HG02588 (cell line): ENCODE measurements at regions not wholly inside any gene's neighbourhood (a gene's known extent, or its start where the extent isn't known, plus 50 kb on each side); places are given as distances from the start of the nearest gene placed in this dataset.
"Not testable (repeated sequence)": the region's sequence is repeated elsewhere in the genome, so short reads cannot be mapped to it uniquely, and the experiment has no call there.

ENCODE experiments used
- ATAC-seq: cut with Tn5 transposase; IDR thresholded peaks from one replicate; pipeline ENCODE4 v1.9.1; 2021; ENCODE audit warnings: mild to moderate bottlenecking, moderate library complexity; ENCODE audit not compliant: unreplicated experiment

GRCh38 chr10:106309376-106309775 is 855.1 kb downstream of the SORCS1 start:
- no peak for ATAC-seq

- ATAC-seq = no peak
Measured at GRCh38 chr10:106308284-106308683, 856.2 kb downstream of the SORCS1 start.

- no peak for ATAC-seq
Measured at GRCh38 chr10:106304056-106304455, 860.5 kb downstream of the SORCS1 start.

GRCh38 chr10:106302961-106303360 is 861.5 kb downstream of the SORCS1 start:
- ATAC-seq = no peak

- ATAC-seq = no peak
Measured at GRCh38 chr10:106301146-106301545, 863.4 kb downstream of the SORCS1 start.

DNA sequence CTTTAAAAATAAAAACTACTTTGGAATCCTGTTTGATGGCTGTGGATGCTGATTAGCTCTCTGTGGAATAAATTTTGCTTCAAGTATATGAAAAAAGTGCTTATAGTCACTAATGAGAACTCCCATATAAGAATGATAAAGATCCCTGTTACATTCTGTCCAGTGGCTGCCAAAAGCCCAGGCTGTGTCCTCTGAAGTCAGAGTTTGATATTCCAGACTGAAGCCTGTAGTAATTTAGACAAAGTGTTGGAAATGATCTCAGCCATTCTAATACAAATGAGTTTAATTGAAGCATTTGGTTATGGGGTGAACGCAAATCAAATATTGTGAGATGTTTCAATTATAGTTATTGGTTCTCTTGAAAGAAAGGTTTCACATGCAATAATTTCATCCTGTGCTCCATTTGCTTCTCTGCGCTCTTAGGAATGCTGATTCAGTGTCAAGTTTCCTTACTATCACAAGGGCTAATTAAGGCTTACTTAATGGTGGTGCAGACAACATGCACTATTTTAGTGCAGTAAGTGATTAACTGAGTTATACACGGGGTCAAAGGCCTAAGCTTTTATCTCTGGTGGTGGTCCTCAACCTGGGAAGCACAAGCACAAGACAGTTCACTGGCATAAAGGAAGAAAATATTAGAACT is 867.6 kb downstream of the SORCS1 start:
- ATAC-seq = no peak

- ATAC-seq = no peak
Measured at GRCh38 chr10:106284802-106285587, 879.5 kb downstream of the SORCS1 start.

DNA sequence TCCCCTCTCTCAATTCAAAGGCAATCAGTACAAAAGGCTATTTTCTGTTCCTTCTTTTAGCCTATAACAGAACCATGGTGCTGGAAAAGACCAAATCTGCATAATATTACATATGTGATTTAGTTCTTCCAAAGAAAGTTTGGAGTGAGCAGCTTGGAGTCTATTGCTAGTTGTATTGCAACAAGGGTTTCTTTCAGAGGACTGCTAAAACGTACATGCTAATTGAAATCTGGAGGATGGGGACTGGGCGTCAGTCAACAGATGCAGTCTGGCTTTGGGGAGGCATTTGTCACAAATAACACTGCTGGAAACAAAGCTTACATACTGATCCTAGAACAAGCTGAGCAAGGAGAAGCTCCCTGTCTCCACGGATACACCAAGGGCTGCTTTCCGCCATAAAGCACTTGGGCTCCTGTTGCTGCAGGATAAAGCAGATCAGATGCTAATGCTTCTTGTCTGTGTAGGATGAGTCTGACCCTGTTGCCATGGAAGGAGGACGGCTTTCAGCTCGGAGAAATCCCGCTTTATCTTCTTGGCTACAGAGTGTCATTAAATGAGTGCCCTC is 883.5 kb downstream of the SORCS1 start:
- ATAC-seq = no peak

DNA sequence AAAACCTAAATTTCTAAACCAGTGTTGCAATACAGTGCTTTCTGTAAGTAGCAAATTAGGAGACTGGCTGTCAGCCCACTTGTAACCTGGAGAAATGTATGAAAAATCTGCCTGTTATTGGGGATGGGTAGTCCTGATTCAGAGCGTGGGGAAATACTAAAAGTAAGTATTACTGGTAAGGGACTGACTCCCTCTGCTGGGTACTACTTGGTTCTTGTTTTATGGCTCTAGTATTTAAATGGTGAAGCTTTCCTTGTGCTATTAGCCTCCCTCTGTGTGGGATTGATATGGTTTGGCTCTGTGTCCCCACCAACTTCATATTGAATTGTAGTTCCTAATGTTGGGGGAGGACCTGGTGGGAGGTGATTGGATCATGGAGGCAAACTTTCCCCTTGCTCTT is 886.1 kb downstream of the SORCS1 start:
- ATAC-seq = no peak

GRCh38 chr10:106271237-106271636 is 893.3 kb downstream of the SORCS1 start:
- ATAC-seq = no peak

DNA sequence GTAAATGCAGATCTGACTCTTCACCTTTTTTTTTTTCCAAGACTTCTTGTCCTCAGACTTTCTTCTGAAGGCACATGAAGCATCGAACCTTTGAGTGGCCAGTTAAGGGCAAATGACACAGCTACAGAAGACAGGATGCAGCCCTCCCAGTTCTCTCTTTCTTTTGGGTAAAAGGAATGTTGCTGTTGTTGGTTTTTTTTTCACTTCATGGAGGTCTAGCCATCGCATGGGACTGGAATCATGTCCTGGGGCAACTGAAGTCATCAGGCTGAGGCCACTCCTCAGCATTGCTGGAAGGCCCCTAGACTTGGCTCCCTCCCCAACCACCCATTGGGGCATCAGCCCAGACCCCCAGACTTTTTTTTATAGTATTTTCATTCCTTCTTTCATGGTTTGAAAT is 896.5 kb downstream of the SORCS1 start:
- no peak for ATAC-seq

GRCh38 chr10:106267591-106267990 is 896.9 kb downstream of the SORCS1 start:
- no peak for ATAC-seq

DNA sequence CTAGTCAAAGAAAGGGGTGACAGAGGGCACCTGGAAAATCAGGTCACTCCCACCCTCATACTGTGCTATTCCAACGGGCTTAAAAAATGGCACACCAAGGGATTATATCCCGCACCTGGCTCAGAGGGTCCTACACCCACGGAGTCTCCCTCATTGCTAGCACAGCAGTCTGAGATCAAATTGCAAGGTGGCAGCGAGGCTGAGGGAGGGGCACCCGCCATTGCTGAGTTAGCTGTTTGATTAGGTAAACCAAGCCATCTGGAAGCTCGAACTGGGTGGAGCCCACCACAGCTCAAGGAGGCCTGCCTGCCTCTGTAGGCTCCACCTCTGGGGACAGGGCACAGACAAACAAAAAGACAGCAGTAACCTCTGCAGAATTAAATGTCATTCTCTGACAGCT is 907.1 kb downstream of the SORCS1 start:
- not testable (repeated sequence) for ATAC-seq

DNA sequence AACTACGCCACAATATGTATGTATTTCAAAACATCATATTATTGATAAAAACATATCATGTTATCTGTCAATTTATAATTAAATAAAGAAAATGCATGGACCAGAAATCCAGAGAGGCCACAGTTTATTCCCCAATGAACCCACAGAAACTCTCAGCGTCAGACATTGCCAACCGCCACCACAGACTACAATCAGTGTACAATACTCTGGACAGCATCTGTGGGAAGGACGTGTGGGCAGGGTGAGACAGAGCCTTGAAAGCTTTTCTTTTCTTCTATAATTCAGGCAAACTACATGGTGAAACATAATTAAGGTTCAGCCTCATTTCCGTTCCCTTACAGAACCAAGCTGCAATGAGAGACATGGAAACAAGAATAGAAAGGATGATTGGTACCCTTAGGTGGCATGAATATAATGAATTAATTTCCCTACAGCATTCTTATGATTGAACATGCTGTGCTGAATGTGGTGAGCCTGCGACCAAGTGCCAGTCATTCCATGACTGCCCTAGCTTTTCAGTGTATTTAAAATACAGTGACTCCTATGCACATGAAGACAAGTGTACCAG is 909.3 kb downstream of the SORCS1 start:
- ATAC-seq = no peak

GRCh38 chr10:106254071-106254470 is 910.4 kb downstream of the SORCS1 start:
- ATAC-seq = no peak

DNA sequence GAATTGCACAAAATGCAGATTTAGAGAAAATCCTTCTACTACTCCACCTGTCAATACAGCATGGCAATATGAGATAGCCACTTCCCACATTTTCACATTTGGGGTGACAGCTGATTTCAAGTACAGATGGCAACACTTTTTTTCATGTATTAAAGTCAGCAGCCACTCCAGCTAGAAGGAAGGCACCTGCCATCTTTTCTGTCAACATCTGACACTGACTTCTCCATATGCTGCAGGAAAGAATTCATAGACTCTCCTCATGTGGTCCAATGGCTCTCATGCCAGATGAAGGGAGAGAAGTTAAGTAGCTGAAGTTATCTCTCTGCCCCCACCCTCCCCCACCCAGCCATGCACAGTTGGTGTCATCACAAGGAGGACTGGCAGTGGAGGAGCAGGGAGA is 912.0 kb downstream of the SORCS1 start:
- no peak for ATAC-seq

GRCh38 chr10:106251573-106251972 is 912.9 kb downstream of the SORCS1 start:
- ATAC-seq = no peak

- ATAC-seq = no peak
Measured at GRCh38 chr10:106242301-106242700, 922.2 kb downstream of the SORCS1 start.

DNA sequence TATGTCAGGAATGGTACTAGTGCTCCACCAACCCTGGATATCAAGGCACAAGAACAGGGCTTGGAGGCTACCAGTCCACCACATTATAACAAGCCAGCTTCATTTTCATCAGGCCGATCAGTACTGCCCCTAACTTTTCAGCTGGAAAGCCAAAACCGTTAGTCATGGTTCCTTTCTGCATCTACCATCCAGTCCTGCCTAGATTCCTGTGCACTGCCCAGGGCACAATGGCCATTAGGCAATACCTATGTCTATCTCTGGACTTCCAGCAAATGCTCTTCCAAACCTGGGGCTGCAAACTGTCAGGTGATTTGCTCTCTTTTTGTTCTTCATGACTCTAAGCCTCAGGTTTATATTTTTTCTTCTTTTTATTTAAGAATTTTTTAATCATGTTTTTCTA is 937.7 kb downstream of the SORCS1 start:
- ATAC-seq = no peak

- ATAC-seq = no peak
Measured at GRCh38 chr10:106226142-106226541, 938.4 kb downstream of the SORCS1 start.

DNA sequence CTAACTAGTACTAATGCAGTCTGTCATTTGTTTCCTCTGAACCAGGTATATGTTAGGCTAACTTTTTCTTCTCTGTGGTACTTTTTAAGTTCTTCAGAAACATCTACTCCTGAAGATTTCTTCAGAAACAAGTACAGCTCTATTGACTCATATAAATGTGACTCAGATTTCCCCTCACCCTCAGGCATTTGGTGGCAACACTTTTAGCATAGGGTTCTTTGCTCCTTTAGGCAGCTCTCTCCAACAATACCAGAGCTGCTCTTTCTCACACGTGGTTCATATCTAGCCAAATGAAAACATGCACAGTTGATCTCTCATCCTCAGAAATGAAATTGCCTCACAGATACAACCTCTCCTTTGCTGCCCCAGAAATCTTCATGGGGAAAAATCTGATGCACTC is 939.8 kb downstream of the SORCS1 start:
- ATAC-seq = no peak

DNA sequence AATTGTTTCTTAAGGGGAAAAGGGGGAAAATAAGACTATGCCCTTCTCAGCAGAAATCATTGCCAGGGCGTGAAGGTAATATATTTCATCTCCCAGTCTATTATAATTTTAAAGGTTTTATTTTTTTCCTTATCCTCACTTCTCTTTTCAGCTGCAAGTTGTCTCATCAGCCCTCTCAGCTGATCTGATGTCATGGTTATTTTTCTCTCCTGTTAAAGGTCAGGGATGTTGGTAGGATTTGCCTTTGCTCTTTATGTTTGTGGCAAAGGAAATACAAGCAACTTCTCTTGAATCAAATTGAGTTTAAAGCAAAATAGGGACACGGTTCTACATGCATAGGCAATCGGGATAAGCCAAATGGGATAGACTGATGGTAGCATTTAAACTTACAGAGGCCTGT is 946.9 kb downstream of the SORCS1 start:
- no peak for ATAC-seq
